22Rv1 (cell line): ENCODE measurements at regions not wholly inside any gene's neighbourhood (a gene's known extent, or its start where the extent isn't known, plus 50 kb on each side); places are given as distances from the start of the nearest gene placed in this dataset.

Experiments used
- H3K27ac ChIP-seq: fragments of 450-650 bp; 2 replicates; pipeline ENCODE4 v1.5.1; 2017
- ZFX ChIP-seq: fragments of 450-650 bp; IDR thresholded peaks from 2 replicates; pipeline ENCODE4 v1.6.1; 2017; ENCODE audit warnings: antibody characterized with exemption, borderline replicate concordance
- TF ChIP-seq, protein P1 (sequence below): fragments of 450-650 bp; IDR thresholded peaks from 2 replicates; pipeline ENCODE4 v1.5.1; 2017; ENCODE audit warnings: mild to moderate bottlenecking

DNA sequence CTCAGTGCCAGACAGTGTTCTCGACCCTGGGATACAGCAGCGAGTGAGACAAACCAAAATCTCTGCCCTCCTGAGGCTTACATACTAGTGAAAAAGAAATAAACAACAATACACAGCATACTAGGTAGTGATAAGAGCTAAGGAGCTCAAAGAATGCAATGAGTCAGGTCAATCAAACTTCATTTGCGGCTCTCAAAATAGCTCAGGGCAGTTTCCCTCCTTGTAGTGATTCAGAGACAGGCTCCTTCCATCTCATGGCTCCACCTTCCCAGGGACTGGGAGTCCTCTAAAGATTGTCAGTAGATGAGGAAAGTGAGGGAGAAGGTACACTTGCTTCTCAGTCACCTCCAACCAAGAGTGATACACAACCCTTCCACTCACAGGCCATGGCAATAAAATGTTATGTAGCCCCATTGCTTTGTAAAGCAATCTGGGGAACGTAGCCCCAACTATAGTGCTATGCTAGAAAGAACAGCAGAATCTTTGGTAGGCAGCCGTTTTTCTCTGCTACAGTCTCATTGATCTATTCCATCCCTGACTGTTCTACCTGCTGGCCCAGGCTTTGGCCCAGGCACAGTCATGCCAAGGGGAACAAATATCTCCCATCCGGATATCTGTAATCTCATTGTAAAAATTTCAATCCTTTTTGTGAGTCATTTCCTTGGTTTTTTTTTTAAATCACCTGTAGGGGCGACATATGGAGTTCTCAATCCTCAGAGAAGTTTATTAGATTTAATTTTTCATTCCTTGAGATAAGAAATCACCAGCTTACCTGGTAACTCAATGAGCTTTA is 183.1 kb upstream of the S100G start:
- TF ChIP-seq, protein P1, sequence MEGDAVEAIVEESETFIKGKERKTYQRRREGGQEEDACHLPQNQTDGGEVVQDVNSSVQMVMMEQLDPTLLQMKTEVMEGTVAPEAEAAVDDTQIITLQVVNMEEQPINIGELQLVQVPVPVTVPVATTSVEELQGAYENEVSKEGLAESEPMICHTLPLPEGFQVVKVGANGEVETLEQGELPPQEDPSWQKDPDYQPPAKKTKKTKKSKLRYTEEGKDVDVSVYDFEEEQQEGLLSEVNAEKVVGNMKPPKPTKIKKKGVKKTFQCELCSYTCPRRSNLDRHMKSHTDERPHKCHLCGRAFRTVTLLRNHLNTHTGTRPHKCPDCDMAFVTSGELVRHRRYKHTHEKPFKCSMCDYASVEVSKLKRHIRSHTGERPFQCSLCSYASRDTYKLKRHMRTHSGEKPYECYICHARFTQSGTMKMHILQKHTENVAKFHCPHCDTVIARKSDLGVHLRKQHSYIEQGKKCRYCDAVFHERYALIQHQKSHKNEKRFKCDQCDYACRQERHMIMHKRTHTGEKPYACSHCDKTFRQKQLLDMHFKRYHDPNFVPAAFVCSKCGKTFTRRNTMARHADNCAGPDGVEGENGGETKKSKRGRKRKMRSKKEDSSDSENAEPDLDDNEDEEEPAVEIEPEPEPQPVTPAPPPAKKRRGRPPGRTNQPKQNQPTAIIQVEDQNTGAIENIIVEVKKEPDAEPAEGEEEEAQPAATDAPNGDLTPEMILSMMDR, result no peak
- TF ChIP-seq ZFX, result no peak
- H3K27ac ChIP-seq, result no peak overlapping the region

DNA sequence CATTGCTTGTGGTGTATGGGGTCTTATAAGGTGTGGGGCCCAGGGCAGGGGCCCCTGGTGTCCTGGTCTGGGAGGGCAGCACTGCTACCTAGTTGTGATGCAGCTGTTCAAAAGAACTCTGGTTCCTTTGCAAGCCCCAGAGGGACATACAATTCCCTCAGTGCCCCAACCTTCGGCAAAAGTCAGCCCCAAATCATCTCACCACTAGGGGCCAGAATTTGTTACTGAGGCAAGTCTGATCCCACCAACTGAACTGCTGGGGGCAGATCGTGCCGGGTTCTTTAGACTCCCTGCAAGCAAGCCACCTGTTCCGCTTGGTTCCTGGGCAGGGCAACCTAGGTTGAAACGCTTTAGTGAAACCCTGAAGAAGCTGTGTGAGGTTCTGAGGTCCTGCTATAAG is 180.1 kb upstream of the S100G start:
- H3K27ac ChIP-seq, result no peak overlapping the region
- TF ChIP-seq, protein P1, result no peak
- TF ChIP-seq ZFX, result no peak

DNA sequence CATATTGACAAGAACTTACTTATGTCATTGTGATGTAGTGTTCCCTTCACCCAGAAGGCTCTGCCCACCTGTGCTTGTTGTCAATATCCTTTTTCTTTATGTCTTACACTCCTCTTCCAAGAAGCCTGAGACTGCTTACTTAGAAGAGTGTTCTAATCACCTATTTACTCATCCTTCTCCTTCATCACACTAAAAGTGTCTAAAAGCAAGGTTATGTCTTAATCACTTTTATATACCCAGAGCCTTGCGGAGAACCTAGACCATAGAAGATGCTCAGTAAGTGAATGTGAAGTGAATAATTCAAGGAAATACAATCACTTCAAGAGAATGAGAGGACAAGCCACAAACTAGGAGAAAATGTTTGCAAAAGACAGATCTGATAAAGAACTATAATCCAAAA is 177.6 kb upstream of the S100G start:
- no peak for TF ChIP-seq ZFX
- TF ChIP-seq, protein P1, result no peak
- no peak overlapping the region for H3K27ac ChIP-seq

DNA sequence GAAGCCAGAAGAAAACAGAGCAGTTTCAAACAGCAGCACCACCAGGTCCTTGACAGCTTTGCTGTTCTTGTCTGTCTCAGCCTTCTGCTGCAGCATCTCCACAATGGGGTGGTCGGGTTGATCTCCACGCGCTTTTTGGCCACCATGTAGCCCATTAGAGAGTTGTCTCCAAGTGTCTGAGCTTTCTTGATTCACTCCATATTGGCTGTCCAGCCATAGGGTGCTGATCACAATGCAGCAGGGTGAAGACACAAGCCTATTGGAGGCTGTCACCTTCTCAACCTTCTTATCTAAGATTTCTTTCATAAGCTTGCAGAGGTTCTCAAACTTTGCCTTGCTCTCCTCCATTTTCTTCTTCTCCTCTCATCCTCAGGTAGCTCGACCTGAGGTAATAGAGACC is 175.4 kb upstream of the S100G start:
- no peak for TF ChIP-seq ZFX
- TF ChIP-seq, protein P1, result no peak
- H3K27ac ChIP-seq, result no peak overlapping the region

DNA sequence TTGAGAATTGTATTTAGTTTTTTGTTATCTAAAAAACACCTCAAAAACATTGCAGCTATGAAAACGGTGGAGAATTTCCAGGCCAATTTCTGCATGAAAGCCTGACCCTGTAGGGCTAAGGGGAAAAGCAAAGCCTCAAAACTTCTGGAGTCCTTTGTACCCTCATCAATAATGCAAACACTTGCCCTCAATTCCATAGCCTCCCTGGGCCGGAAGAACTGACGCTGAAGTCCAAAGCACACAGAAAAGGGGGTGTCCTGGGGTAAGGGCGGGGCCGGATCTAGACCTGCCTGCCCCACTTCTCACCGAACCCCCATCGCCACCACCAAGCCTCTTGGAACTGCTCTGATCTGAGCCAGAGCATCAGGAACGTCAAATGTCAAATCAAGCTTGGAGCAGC is 173.9 kb upstream of the S100G start:
- TF ChIP-seq ZFX, result no peak
- TF ChIP-seq, protein P1, result no peak
- H3K27ac ChIP-seq, result no peak overlapping the region

DNA sequence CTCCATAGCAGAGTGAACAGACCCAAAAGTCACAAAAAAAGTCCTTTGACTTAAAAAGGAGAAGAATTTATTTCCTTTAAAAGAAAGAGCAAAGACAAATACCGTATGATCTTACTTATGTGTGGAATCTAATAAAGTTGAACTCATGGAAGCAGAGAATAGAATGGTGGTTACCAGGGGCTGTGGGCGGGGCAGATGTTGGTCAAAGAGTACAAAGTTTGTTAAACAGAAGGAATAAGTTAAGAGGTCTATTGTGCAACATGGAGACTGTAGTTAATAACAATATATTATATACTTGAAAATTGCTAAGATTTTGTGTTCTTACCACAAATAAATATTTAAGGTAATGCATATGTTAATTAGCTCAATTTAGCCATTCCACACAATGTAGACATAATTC is 173.3 kb upstream of the S100G start:
- TF ChIP-seq, protein P1, result no peak
- TF ChIP-seq ZFX, result no peak
- H3K27ac ChIP-seq, result no peak overlapping the region

DNA sequence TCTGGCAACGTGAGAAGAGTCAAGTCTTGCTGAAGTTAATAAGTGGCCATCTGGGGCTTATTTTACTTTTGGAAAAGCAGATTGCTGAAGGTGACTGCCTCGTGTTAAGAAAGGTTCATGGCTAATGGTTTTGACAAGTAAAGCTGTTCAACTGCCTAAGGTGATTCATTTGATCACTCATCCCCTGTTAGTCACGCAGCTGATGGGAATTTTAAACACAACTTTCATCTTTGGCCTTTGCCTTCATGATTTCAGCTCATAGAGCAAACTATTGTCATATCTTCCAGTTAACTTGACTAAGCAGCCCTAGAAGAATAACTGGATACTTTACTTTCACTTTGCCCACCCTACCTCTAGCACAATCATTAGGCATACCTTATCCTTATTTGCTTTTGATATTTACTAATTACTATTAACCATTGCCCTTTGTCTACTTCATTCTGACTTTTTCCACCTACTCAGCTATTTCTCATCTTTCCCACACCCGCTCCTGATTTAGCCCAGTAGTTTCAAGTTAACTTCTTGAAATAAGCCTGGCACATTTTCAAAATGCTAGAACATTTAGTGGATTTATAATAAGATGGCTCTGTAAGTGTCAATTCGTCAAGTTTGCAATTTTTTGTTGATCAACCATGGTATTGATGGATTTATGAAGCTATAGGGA is 170.6 kb upstream of the S100G start:
- no peak overlapping the region for H3K27ac ChIP-seq
- TF ChIP-seq ZFX, result no peak
- TF ChIP-seq, protein P1, result no peak
